ENCODE measurements at regions not wholly inside any gene's neighbourhood (a gene's known extent, or its start where the extent isn't known, plus 50 kb on each side); places are given as distances from the start of the nearest gene placed in this dataset.

GRCh38 chr3:4898454-4899313 lies 80.6 kb upstream of the BHLHE40 start (continued):
- TF ChIP-seq RREB1 (CRISPR knock-in tag; IDR thresholded peaks at IDR 0.05) (no peak), HNRNPH1 (optimal IDR thresholded peaks at IDR 0.05; ENCODE audit: low read depth, low read length) (no peak), ZBTB33 (CRISPR knock-in tag; IDR thresholded peaks at IDR 0.05) (no peak), EZH2 (IDR thresholded peaks at IDR 0.05; ENCODE audit: borderline replicate concordance, low read depth, low read length) (no peak), PHB2 (IDR thresholded peaks at IDR 0.05; ENCODE audit: low read depth) (no peak), GABPB1 (CRISPR knock-in tag; IDR thresholded peaks at IDR 0.05) (no peak), ZNF696 (CRISPR knock-in tag; conservative IDR thresholded peaks at IDR 0.05) (no peak), JUN (IDR thresholded peaks at IDR 0.05; ENCODE audit: borderline replicate concordance, low read depth, low read length) (peak; percentile 95), JUN (CRISPR knock-in tag; IDR thresholded peaks at IDR 0.05; ENCODE audit: borderline replicate concordance) (no peak), C11orf30 (IDR thresholded peaks at IDR 0.05; ENCODE audit: low read depth) (peak; percentile 75; the same call in 1 of the 2 replicates), NBN (IDR thresholded peaks at IDR 0.05; ENCODE audit: low read depth) (peak; percentile 24; the same call in 1 of the 2 replicates), TFAM (CRISPR knock-in tag; conservative IDR thresholded peaks at IDR 0.05) (no peak), ZNF639 (CRISPR knock-in tag; conservative IDR thresholded peaks at IDR 0.05 in 1 of 2, IDR thresholded peaks at IDR 0.05 in 1 of 2) (peak in 1 of 2 experiments; percentile 73; a peak in 2 of 4 replicates), TGIF2 (CRISPR knock-in tag; IDR thresholded peaks at IDR 0.05) (no peak), ZFP36 (IDR thresholded peaks at IDR 0.05; ENCODE audit: low read depth, low read length, partially characterized antibody) (no peak), MAFF (IDR thresholded peaks at IDR 0.05; ENCODE audit: low read length) (no peak; the same call in 1 of the 2 replicates), RBM25 (IDR thresholded peaks at IDR 0.05; ENCODE audit: low read depth, low read length, severe bottlenecking) (no peak), MCM2 (IDR thresholded peaks at IDR 0.05; ENCODE audit: low read depth) (no peak), TCFL5 (CRISPR knock-in tag; conservative IDR thresholded peaks at IDR 0.05) (no peak)
